ENCODE measurements at regions not wholly inside any gene's neighbourhood (a gene's known extent, or its start where the extent isn't known, plus 50 kb on each side); places are given as distances from the start of the nearest gene placed in this dataset.
"Not testable (repeated sequence)": the region's sequence is repeated elsewhere in the genome, so short reads cannot be mapped to it uniquely, and the experiment has no call there.

DNA sequence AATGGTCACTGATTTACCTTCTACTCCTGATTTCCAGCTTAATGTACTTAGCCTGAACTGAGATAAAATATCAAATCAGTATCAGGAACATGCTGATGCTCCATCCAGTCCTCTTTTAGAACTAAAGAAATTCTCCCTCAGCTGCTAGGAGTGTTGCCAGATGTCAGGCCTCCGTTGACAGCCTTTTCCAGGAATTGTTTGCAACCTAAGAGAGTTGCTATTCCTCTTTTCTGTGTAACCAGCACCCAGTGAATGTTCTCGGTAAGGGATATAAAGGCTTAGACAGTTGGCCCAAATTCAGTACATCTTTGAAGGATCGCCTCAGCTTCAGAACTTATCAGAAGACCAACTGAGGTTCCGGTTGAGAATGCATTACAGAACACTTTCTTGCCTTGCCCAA, 559.0 kb downstream of the PCDH17 start:
- DNase-seq (ENCODE audit: low read depth), result no peak

DNA sequence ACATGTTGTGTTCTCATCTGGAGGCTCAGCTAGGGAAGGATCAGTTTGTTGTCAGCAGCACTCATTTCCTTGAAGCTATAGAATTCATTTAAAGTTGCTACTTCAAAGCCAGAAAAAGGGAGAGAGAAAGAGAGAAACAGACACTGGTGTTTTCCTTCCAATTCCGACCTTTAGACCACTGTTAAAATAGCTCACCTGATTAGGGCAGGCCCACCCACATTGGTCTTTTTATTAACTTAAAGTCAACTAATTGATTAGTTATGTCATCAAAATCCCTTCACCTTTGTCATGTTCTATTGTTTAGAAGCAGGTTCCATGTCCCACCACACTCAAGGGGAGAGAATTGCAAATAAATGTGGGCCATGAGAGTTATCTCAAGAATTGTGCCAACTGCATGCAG, 560.2 kb downstream of the PCDH17 start:
- DNase-seq (ENCODE audit: low read depth), result no peak

DNA sequence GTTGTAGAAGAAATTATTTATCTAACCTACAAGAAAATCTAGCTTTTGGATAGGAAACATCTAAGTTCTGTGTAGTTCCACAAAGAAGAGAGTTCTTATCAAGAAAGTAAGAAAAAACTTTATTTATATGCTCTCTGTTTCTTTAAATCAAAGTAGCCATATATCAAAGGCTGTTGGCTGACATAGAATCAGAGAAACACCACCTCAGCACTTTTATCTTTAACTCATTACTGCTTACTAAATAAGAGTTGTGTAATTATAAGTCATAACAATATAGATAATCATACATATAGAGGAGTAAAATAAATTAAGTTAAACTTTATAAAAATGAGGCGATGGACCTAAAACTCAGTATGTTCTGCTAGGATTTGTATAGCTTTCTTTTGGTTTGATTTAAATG, 570.6 kb downstream of the PCDH17 start:
- DNase-seq (ENCODE audit: low read depth), result no peak

DNA sequence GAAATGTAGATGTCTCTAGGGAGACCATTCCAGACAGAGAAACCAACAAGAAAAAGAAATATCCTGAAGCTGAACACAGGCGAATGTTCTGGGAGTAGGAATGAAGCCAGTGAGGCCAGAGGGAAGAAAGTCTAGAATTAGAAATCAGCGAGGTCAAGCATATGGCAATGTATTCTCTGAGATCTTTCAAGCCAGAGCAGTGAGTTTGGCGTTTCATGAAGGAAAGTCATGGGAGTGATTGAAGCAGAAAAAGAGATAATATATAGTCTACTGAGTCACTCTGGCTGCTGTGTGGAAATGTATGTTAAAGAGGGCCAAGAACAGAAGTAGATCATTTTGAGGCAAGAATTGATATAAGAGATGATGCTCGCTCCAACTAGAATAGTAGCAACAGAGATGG, 576.0 kb downstream of the PCDH17 start:
- no peak for DNase-seq (ENCODE audit: low read depth)

DNA sequence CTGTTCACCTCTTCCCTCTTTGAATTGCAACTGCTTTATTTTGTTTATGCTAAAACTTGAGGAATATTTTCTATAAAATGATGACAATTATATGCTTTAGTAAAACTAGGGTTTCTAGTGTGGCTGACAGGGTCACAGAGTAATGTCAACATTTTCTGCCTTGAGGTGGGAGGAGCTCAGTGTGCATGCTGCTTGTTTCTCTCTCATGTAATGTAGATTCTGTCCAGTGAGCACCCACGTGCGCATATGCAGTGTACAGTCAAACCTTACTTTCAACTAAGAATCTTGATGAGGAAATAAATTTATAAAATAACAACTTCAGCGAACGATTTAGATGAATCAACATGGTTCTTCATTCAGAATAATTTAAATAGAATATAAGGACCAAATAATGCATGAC, 603.9 kb downstream of the PCDH17 start:
- no peak for DNase-seq (ENCODE audit: low read depth)

DNA sequence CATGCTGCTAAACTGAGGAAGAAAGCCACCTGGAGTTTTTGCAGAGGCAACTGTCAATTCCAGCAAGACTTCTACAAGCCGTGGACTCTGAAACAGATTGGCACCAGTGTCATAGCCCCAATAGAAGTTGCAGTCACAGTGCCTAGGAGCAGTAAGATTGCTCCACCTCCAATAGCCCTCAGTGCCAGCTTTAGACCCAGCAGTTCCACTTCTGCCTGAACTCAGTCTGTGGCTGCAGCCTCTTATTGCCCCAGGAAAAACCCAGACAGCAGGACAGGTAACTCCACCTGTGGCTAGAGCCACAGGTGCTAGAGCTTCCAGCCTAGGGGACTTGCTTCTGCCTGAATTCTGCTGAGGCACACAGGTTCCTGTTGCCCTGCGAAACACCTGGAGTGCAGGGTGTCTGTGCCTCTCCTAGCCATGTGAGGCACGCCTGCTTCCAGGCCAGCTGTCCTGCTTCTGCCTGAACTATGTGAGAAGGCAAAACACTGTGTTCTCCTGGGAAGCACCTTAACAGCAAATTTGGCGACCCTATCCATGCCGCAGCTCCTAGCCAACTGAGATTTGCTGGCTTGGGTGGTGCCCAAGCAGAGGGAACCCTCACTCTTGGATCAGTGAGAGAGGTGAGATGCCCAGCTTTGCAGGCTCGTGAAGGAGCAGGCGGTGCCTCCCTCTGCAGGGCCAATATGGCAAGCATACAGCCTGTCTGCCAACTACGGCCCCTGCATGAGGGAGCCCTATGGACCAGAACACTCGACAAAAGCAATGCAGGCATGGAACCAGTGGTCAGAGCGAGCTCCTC, 607.6 kb downstream of the PCDH17 start:
- no peak for DNase-seq (ENCODE audit: low read depth)

DNA sequence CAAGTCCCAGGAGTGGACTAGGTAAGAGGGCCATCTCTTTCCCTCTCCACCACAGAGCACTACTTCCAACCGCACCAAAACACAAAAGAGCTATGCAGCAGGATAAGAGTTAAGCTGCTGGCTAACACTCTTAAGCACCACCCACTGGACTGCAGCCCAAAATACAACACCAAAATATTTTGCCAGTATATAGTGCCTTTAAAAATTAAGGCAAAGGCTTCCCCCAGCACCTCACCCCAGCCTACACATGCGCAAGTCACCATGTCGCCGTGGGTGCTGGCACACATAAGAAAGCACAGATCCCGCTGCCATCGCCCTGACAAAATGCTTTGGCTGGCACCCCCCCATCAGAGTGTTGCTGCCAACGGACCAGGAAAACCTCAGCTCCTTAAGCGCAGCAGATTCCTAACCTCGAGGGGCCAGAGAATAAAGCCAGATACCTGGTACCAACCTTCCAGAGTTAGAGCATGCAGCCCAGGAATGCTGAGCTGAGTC, 608.3 kb downstream of the PCDH17 start:
- DNase-seq (ENCODE audit: low read depth), result no peak

DNA sequence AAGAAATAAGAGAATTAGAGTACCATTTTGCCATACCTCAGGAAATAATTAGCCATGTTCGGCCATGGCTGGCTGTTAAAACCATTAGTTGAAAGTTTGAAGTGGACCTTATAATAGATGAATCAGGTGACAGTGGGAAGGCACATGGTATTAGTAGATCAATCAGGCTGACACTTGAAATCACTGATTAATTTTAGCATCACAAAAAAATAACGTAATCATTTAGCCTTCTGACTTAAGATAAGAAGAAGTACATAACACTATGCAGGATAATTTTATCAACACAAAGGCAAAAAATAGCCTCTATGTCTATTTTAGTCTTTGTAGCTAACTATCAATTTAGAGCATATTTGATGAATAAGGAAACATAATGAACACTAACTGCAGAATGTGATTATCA, 615.5 kb downstream of the PCDH17 start:
- DNase-seq (ENCODE audit: low read depth), result no peak

DNA sequence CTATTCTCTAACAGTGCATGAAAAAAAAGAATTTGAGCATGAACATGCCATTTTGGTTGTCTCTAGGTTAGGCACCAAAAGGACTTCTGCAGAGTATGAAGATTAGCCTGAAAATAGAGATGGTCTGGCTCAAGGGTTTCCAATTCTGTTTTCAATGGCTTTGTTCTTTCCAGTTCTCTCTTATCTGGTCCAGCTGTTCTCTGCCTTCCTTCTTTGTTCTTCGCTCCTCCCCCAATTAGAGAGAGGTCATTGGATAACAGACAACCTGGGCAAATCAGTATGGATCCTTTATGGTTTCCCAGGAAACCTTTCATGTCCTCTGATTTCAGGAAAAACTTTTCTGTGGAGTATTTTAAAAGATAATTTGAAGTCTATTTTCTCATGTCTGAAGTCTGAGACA, 623.4 kb downstream of the PCDH17 start:
- no peak for DNase-seq (ENCODE audit: low read depth)

DNA sequence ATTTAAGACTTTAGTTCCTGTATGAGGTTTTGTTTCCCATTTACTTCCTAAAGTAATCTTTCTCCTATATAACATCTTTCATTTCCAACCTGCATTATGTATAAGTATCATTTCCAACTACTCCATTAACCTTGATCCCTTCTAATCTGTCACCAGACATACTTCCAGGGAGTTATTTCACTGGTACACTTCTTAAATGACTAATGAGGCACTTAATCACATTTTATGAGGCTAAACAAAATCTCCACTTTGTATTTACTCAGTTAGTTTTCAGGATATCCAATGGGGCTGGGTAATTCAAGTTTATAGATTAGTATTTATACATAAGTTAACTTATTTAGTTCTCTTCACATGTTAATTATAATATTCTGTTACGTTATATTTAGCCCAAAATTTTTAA, 634.7 kb downstream of the PCDH17 start:
- DNase-seq (ENCODE audit: low read depth), result no peak

DNA sequence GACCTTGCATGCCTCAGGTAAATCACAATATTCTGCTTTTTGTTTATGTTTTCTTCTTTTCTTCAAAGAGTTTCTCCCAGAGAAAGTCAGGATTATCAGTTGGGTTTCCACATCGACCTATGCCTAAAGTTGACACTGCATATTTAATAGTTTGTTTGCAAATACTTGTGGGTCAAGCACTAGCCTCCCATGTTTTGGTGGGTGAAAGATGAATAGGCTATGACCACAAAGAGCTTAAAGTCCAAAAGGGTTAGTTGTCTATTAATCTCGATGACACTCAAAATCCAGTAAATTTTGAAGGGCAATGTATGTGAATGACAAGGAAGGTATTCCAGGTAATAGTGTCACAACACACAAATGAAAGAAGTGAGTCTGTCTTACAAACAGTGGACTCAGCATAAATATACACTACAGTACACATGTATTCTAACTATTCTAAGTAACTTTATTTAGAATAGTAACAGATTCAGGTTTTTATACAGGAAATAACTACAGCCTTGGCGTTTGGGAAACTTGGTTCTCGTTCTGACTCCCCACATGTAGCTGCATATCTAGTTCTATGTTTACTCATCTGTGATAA, 667.1 kb downstream of the PCDH17 start:
- DNase-seq (ENCODE audit: low read depth), result no peak

DNA sequence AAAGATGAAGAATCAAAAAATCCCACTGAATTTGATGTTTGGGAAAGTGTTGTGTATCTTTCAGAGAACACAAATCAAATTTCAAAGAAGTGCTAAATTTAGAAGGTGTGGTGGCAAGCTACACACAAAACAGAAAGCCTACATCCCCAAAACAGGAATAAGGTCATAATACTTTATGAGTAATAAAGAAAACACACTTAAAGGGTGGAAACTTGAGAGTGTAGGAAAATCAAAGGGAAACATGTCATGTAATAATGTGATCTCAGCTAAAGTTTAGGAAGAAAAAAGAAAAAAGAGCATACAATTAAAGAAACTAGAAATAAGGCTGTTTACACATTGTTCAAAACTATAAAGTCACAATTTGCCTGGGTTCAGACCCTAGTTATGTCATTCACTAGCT, 668.7 kb downstream of the PCDH17 start:
- DNase-seq (ENCODE audit: low read depth), result no peak

DNA sequence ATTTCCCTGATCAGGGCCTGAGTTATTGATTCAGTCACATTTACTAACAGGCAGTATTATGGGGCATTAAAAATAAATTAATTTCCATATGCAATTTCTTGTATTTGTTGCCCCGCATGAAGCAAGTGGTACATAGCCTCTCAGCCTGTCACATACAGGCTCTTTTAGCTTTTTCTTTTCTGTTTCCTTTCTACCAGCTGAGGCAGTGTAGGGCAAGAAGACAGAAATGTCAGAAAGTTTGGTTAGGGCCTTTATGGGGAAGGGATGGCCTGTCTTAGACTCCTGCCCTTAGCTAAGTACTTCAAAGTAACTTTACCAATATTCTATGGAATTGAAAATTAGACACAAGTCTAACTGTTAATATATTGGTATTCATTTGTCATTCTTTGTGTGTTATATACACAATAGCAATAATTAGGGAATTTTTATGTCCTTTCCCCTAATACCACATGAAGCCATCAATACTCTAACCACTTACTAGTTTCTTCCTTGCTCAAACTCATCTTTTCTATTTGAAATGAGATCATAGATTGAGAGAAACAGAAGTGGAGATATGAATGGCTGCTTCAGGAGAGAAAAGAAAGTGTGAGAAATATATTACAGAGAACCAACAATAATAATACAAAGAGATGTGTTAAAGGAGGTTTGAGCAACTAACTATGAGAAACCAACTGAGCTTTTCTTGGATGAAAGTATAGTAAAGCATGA, 669.6 kb downstream of the PCDH17 start:
- DNase-seq (ENCODE audit: low read depth), result no peak

DNA sequence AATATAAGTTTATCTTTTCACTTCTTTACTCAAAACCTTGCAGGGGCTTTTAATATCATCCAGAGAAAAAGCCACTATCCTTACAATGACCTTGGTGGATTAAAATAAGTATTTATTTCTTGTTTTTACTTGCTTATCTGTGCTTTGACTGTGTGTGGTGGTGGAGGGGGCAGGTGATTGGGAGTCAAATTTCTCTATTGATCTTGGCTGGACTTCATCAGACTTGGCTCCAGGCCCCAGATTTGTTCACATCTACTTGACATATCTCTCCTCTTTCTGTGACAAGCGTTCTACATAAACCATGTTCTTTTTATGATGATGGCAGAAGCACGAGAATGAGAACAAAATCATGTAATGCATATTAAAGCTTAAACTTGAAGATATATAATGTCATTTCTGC, 670.8 kb downstream of the PCDH17 start:
- DNase-seq (ENCODE audit: low read depth), result no peak

DNA sequence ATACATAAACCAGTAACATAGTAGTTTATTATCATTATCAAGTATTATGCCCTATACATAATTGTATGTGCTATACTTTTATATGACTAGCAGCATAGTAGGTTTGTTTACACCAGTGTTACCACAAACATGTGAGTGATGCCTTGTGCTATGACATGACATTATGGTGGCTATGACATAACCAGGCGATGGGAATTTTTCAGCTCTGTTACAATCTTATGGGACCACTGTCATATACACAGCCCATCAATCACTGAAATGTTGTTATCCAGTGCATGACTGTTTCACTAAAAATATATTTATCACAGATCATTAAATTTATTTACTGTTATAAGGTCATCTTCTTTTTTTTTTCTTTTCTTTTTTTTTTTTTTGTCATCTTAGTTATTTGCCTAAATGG, 674.5 kb downstream of the PCDH17 start:
- DNase-seq (ENCODE audit: low read depth), result no peak

DNA sequence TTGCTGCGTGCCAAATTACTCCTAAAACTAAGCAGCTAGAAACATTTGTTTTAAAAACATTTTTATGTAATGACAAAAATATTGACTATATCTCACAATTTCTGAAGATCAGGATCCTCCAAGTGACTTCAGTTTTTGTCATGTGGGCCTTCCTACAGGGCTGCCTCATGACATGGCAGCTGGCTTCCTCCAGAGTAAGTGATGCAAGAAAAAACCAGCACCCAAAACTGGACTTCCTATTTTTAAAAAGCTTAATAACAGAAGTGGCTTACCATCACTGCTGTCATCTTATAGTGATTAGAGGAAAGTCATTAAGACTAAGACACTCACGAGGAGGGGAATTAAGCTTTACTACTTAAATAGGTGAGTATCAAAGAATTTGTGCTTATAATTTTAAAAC, 681.7 kb downstream of the PCDH17 start:
- DNase-seq (ENCODE audit: low read depth), result no peak

DNA sequence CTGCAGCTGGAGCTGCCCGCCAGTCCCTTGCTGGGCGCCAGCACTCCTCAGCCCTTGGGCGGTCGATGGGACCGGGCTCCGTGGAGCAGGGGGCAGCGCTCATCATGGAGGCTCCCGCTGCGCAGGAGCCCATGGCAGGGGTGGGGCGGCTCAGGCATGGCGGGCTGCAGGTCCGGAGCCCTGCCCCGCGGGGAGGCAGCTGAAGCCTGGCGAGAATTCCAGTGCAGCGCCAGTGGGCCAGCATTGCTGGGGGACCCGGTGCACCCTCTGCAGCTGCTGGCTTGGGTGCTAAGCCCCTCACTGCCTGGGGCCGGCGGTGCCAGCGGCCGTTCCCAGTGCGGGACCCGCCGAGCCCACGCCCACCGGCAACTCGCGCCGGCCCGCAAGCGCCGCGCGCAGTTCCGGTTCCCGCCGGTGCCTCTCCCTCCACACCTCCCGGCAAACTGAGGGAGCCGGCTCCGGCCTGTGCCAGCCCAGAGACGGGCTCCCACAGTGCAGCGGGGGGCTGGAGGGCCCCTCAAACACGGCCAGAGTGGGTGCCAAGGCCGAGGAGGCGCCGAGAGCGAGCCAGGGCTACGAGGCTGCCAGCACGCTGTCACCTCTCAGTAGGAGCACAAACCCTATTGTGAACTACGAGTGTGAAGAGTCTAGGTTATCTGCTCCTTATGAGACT, 687.1 kb downstream of the PCDH17 start:
- DNase-seq (ENCODE audit: low read depth), result no peak

DNA sequence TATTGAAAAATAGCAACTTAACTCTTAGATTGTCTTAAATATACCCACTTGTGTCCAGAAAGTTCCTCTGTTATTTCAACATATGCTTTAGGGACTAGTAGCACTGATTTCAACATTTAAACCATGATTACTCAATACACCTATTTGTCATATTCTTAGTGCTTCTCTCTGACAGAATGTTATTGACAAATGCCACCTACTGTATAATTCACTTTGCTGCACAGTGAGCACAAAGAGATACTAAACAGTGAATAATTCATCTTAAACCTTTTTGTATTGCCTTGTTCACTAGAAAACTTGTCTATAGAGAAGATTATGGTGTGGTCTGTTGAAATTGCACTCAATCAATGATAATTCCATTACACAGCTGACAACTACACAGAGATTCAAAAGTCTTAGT, 692.6 kb downstream of the PCDH17 start:
- DNase-seq (ENCODE audit: low read depth), result no peak

DNA sequence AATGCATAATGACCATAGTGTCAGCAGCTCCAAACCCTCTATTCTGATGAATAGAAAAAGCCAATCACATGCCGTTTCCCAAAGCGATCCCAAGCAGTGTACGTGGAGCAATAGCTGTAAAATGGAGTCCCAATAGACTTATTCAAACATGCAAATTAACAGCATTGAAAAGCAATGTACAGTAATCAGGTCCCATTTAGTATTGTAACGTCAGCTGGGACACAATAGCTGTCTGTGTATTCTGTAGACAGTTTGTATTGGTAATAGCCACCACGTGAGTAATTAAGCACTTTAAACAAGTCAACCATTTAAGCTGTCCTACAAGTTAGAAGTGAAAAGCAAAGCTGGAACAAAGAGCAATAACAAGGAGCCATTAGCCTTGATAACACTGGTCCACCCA, 698.2 kb downstream of the PCDH17 start:
- no peak for DNase-seq (ENCODE audit: low read depth)

DNA sequence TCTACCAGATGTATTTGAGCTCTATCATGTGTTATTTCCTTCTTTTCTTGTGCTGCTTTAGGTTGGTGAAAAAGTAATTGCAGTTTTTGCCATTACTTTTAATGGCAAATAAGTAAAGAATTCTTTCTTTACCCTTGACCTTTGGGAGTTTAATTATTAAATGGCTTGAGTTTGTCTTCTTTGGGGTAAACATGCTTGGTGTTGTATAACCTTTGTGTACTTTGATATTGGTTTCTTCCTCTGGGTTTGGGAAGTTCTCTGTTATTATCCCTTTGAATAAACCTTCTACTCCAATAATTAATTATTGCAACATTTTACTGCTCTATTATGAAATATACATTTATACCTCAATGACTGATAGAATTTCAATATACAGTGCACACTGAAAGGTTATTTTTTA, 709.4 kb downstream of the PCDH17 start:
- no peak for DNase-seq (ENCODE audit: low read depth)

DNA sequence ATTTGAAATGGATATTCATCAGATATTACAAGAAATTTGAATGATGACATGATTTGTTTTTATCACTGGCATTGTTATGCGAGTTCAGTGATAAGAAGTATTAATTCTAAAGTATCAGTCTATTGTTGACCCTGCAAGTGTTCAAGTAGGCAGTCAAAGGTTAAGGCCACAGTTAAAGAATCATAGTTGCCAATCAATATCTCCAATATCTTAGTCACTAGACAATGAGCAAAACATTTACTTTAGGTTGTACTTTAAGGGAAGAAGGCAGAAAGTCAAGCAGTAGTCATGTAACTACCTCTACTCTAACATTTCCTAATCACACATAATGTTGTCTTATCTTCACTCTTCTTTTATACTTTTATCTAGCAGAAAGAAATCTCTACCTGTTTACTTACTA, 709.8 kb downstream of the PCDH17 start:
- no peak for DNase-seq (ENCODE audit: low read depth)

DNA sequence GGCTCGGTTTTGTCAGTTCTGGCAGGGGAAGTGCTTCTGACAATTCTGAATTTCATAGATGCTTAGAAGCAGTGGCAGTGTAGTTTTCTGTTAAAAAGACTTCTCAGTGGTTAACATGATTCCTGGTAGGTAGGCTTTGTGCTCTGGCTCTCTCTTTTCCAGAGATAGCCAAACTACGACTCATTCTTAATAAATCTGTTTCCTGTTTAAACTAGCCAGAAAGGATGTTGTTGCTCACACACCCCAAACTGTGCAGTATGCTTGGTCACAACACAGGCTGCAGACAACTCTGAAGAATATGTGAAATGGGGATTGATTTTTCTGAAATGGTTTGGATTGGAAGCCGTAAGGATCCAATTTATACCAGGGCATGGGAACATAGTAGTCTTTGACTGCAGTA, 711.5 kb downstream of the PCDH17 start:
- no peak for DNase-seq (ENCODE audit: low read depth)

DNA sequence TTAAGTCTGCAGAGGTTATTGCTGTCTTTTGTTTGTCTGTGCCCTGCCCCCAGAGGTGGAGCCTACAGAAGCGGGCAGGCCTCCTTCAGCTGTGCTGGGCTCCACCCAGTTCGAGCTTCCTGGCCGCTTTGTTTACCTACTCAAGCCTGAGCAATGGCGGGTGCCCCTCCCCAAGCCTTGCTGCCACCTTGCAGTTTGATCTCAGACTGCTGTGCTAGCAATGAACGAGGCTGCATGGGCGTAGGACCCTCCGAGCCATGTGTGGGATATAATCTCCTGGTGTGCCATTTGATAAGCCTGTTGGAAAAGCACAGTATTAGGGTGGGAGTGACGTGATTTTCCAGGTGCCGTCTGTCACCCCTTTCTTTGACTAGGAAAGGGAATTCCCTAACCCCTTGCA, 720.6 kb downstream of the PCDH17 start:
- not testable (repeated sequence) for DNase-seq (ENCODE audit: low read depth)

Measured in activated T-helper 9 cell treated with anti-CD3 and anti-CD28 coated beads, Interleukin-2, amount 50 U/mL, for 16 hours (primary cell).